ENCODE measurements at regions not wholly inside any gene's neighbourhood (a gene's known extent, or its start where the extent isn't known, plus 50 kb on each side); places are given as distances from the start of the nearest gene placed in this dataset.

GRCh38 chr10:2905851-2906250, 161.5 kb upstream of the PFKP start:
- Histone ChIP-seq H3K79me2 (ENCODE audit: insufficient read depth, low read depth, low read length) (no peaks in the 10 kb centered on the region), H3K36me3 (ENCODE audit: insufficient read depth, low read length) (no peaks in the 10 kb centered on the region), H3K9me3 (ENCODE audit: low read length) (no peaks in the 10 kb centered on the region), H4K20me1 (ENCODE audit: insufficient read depth, low read length) (no peaks in the 10 kb centered on the region), H3K4me2 (ENCODE audit: low read length) (no peak overlapping the region), H3K4me3 (ENCODE audit: low read depth, low read length, poor library complexity, severe bottlenecking) (no peak overlapping the region), H3K4me1 (ENCODE audit: insufficient read depth, low read length, poor library complexity, severe bottlenecking) (no peaks in the 10 kb centered on the region), H2AFZ (ENCODE audit: low read length) (no peak overlapping the region), H3K9me2 (ENCODE audit: insufficient read depth, low read length) (no peaks in the 10 kb centered on the region), H3K27ac (ENCODE audit: low read depth, low read length, poor library complexity, severe bottlenecking) (no peak overlapping the region)
- BruUV-seq (replicated peaks), result no TSS peak
- TF ChIP-seq CTCF (conservative IDR thresholded peaks at IDR 0.05; ENCODE audit: low read length) (no peak), EZH2phosphoT487 (IDR thresholded peaks at IDR 0.05; ENCODE audit: borderline replicate concordance, low read depth, low read length) (no peak)
- CTCF ChIA-PET (ENCODE audit: unreplicated experiment), result no interaction called here
- DNase-seq (ENCODE audit: low spot score), result no peak
- POLR2A ChIA-PET, result no interaction called here
- intact Hi-C loops (cut with micrococcal nuclease; ENCODE audit: unreplicated experiment), result no loop called here

DNA sequence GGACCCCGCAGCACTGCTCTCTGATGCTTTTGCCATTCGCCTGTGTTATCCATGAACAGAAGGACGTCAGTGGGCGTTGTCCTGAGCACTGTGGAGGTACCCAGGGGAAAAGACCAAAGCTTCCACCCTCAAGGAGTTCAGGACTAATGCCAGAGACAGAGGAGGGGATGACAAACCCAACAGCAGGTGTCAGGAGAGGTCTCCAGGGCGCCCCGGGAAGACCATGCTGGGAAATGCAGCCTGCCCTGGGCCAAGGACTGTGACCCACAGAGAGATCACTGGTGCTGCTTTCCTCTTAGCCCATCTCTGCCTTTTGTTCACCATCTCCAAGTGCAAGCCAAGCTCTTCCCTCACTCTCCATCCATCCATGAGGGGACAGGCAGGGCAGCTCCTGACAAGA, 166.8 kb upstream of the PFKP start:
- Histone ChIP-seq H3K9me3 (ENCODE audit: low read length) (no peaks in the 10 kb centered on the region), H2AFZ (ENCODE audit: low read length) (no peak overlapping the region), H3K36me3 (ENCODE audit: insufficient read depth, low read length) (no peaks in the 10 kb centered on the region), H3K4me3 (ENCODE audit: low read depth, low read length, poor library complexity, severe bottlenecking) (no peak overlapping the region), H3K27ac (ENCODE audit: low read depth, low read length, poor library complexity, severe bottlenecking) (no peak overlapping the region), H3K9me2 (ENCODE audit: insufficient read depth, low read length) (no peaks in the 10 kb centered on the region), H3K79me2 (ENCODE audit: insufficient read depth, low read depth, low read length) (no peaks in the 10 kb centered on the region), H4K20me1 (ENCODE audit: insufficient read depth, low read length) (no peaks in the 10 kb centered on the region), H3K4me2 (ENCODE audit: low read length) (no peak overlapping the region), H3K4me1 (ENCODE audit: insufficient read depth, low read length, poor library complexity, severe bottlenecking) (no peaks in the 10 kb centered on the region)
- intact Hi-C loops (cut with micrococcal nuclease; ENCODE audit: unreplicated experiment), result no loop called here
- POLR2A ChIA-PET, result interaction anchor here (1.1 kb wide), 1 partner anchor 13 kb away, joined by 3 read pairs; no protein-coding TSS in a partner anchor
- no peak for DNase-seq (ENCODE audit: low spot score)
- CTCF ChIA-PET (ENCODE audit: unreplicated experiment), result no interaction called here
- no TSS peak for BruUV-seq (replicated peaks)
- TF ChIP-seq CTCF (conservative IDR thresholded peaks at IDR 0.05; ENCODE audit: low read length), result no peak
- no peak for TF ChIP-seq EZH2phosphoT487 (IDR thresholded peaks at IDR 0.05; ENCODE audit: borderline replicate concordance, low read depth, low read length)

DNA sequence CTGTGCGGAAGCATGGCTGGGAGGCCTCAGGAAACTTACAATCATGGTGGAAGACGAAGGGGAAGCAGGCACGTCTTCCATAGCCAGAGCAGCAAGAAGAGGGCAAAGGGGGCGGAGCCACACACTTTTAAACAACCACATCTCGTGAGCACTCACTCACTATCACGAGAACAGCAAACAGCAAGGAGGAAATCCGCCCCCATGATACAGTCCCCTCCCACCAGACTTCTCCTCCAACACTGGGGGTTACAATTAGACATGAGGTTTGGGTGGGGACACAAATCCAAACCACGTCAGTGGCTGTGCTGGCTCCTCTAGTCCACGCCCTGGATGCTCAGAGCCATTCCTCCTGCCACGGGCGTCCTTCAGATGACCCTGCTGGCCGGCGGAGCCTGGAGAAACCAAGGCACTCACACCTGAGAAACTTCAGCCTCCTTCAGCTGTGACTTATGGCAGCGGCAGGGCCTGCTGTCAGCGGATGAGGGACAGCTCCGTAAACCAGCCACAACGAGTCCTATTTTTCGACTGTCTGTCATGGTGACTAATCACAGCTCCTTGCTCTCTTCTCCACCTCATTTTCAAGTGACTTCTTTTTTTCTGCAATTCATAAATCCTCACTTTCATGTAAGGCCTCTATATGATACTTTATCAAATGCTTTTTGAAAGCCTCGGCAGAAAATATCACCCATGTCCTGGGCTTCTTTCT, 167.9 kb upstream of the PFKP start:
- H3K27ac ChIP-seq (ENCODE audit: low read depth, low read length, poor library complexity, severe bottlenecking), result no peak overlapping the region
- no peak for DNase-seq (ENCODE audit: low spot score)
- H3K9me3 ChIP-seq (ENCODE audit: low read length), result no peaks in the 10 kb centered on the region
- no peaks in the 10 kb centered on the region for H3K9me2 ChIP-seq (ENCODE audit: insufficient read depth, low read length)
- H3K4me3 ChIP-seq (ENCODE audit: low read depth, low read length, poor library complexity, severe bottlenecking), result no peak overlapping the region
- H3K79me2 ChIP-seq (ENCODE audit: insufficient read depth, low read depth, low read length), result no peaks in the 10 kb centered on the region
- CTCF ChIA-PET (ENCODE audit: unreplicated experiment), result no interaction called here
- no peak overlapping the region for H2AFZ ChIP-seq (ENCODE audit: low read length)
- TF ChIP-seq CTCF (conservative IDR thresholded peaks at IDR 0.05; ENCODE audit: low read length) (no peak), EZH2phosphoT487 (IDR thresholded peaks at IDR 0.05; ENCODE audit: borderline replicate concordance, low read depth, low read length) (no peak)
- no peaks in the 10 kb centered on the region for H3K36me3 ChIP-seq (ENCODE audit: insufficient read depth, low read length)
- intact Hi-C loops (cut with micrococcal nuclease; ENCODE audit: unreplicated experiment), result no loop called here
- POLR2A ChIA-PET, result no interaction called here
- no TSS peak for BruUV-seq (replicated peaks)
- H3K4me2 ChIP-seq (ENCODE audit: low read length), result no peak overlapping the region
- no peaks in the 10 kb centered on the region for H4K20me1 ChIP-seq (ENCODE audit: insufficient read depth, low read length)
- H3K4me1 ChIP-seq (ENCODE audit: insufficient read depth, low read length, poor library complexity, severe bottlenecking), result no peaks in the 10 kb centered on the region
